GM21717 (cell line): ENCODE measurements at regions not wholly inside any gene's neighbourhood (a gene's known extent, or its start where the extent isn't known, plus 50 kb on each side); places are given as distances from the start of the nearest gene placed in this dataset.

Experiments used
- ATAC-seq: cut with Tn5 transposase; IDR thresholded peaks from one replicate; pipeline ENCODE4 v1.9.1; 2021; ENCODE audit warnings: mild to moderate bottlenecking, moderate library complexity; ENCODE audit not compliant: unreplicated experiment

DNA sequence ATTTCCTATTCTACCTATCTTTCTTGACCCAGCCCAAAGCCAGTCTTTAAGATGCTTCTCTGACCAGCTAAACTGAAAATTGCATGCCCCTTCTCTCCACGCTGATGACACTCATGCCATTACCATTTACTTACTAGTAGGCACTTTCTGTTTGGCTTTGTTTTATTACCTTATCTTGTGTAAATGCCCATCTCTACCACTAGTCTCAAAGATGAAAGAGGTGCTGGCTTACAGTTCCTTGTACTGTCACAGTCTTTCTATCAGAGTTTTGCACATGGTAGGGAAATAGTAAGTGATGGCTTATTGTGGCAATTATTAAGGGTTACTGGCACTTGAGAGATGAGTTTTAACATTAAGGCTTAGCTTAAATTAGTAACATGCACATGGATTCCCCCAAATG, 352.1 kb downstream of the RBM43 start:
- ATAC-seq = no peak

DNA sequence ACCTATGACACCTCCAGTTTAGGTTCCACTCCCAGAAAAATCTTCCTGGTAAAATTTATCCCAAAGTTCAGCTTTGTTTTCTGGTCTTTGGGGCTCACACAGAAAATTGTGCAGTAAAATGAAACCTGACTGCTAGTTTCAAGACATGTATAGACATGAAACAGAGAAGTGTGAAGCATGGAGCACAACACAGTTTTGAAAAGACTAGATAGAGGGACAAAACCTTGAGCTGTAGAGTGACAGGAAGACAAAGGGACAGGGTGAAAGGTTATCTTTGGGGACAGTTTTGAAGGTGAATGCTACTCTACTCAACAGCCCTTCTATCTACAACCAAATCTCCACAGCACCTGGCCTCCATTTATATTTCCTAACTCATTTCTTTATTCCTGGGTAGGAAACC, 352.6 kb downstream of the RBM43 start:
- ATAC-seq = no peak

DNA sequence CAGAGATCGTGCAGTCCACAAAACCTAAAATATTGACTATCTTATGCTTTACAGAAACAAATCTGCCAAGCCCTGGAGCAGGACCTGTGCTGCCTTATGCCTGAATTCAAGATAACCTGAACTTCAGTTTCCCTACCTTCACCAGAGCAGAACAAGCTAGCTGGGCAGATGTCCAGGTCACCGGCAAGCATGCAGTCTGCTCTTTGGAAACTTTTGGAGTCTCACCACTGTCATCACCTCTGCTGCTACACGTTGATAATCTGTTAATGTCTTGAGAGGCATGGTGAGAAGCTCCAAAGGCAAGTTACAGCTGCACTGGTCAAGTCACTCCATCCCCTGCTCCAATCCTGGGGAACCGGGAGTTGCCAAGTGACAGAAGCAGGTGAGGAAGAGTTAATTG, 354.2 kb downstream of the RBM43 start:
- ATAC-seq = no peak

DNA sequence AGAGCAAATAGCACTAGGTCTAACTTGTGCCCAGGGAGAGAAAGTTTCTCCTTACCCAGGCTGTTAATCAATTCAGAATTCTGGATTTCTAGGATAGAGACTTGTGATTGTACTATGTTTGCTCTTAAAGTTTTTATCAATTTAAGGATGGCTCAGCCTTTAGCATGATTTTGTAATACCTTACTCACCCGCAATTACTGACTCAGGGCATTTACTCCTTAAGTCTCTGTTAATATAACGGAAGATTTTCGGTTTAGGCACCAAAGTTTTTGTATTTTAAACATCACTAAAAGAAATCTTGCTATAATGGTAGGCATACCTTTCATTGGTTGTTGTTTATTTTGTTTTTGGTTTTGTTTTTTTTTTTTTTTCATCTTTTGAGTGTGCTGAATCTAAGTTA, 358.2 kb downstream of the RBM43 start:
- ATAC-seq = no peak

DNA sequence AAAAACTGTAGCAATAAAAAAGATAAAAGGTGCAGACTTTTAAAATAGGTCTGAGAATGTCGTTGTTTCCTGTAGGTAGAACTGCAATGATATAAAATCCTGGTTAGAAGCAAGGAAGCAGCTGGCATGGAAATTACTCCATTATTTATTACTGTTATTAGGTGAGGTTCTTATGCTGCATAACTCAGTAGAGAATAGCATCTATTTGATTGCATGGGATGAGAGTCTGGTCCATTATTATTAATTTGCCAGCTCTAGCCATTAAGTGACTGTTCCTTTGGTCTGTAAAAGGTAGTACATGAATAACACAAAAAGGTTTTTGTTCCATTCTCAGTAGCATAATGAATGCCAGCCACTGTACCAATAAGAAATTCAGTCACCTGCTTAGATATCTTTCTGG, 358.6 kb downstream of the RBM43 start:
- ATAC-seq = no peak

DNA sequence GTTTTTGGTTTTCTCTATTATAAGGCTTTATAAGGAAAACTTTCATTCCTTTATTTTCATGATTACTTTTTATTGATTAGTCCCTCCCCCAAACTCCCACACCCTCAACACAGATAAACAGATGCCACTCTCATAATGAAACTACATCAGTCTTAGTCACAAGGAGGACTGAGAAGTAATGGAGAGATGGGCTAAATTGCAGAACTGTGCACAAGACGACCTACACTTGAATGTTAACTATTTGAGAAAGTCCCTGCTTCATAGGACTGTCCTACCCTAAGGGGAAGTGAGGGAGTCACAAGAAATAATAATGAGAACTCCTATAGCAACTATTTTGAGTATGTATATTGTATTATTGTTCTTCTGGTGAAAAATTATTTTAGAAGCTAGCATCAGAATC, 360.8 kb downstream of the RBM43 start:
- ATAC-seq = no peak

DNA sequence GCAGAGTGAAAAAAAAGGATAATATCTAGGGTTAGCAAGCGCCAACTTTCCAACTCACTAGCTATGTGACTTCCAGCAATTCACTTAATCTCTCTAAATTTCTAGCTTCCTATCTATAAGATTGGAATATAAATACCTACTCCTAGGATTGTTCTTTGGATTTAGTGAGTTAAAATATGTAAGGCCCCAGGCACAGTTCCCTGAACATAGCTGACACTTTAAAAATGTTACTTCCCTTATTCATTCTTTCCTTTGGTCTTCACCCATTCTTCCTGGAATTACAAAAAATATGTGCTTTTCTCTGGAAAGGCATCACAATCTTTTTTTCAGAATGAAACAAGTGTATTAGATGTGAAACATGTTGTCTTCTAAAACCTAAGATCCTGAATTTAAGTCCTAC, 365.7 kb downstream of the RBM43 start:
- ATAC-seq = no peak

DNA sequence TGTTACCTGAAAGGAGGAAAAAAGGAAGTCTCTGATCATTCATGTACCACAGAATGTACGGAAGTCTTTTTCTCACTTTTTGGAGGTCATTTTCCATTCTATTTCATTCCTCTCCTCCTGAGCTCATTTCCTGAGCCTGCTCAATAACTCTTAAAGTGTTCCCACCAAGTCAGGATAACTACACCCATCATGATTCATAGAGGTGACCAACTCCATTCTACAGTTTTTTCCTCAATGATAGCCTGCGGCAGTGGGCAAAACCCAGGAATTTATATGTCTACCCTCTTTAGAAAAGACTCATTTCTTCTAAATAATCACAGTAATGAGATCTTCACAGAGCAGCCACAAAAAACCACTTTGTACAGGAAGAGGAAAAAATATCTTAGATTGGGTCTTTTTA, 372.5 kb downstream of the RBM43 start:
- no peak for ATAC-seq

DNA sequence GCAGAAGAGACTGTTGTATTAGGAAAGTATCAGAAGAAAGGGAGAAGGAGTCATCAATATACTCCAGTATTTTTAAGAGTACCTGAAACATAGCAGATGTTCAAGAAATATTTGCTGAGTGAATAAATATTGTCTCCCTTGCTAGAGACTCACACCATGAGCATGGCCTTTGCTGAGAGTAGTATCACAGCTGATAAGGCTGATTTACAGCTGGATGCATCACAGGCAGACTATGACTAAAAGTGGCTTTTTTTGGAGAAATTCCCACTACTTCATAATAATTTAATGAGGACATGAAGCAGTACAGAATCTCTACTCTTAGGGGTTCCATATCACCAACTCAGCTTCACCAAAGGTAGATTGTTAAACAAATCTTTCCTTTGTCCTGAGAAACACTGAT, 373.3 kb downstream of the RBM43 start:
- no peak for ATAC-seq

DNA sequence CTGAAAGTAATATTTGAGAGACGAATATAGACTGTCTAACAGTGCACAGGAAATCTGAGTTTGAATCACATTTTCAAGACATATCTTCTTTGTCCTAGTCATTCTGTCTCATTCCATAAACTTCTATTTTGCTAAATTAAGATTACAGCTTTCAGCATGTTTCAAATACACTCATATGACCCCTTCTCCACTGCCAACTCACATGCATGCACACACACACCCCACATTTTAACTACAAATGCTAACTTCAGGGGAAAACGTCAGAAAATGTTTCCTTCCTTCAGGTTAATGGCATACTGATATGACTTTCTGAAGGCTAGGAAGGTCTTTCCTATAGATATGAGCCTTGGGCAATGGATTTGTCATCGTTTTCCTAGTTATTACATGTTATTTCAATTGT, 373.7 kb downstream of the RBM43 start:
- no peak for ATAC-seq

DNA sequence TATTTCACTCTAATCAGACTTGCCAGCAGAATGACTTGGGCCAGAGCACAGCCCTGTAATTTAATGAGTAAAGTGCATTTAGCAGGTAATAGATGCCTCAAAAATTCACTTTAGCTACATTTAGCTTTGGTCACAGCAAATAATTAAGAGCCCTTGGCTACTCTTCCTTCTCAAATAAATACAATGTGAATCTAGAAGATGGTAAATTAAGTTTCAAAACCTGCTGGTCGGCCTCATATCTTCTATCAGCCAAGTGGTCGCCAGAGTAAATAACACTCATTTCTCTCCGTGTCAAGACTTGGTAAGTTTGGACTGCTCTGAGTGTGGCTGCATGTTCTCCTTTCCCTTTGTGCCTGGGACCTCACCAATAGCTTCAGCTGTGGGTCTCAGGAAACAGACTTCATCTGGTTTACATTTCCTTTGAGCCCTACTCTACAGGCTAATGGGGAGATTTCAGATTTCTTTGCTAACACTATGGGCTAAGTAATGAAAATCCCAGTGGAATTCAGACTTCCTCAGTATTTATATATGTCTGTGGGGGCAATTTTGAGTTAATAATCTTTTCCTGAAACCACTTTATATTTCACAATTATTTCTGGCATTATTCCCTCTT, 375.8 kb downstream of the RBM43 start:
- no peak for ATAC-seq

DNA sequence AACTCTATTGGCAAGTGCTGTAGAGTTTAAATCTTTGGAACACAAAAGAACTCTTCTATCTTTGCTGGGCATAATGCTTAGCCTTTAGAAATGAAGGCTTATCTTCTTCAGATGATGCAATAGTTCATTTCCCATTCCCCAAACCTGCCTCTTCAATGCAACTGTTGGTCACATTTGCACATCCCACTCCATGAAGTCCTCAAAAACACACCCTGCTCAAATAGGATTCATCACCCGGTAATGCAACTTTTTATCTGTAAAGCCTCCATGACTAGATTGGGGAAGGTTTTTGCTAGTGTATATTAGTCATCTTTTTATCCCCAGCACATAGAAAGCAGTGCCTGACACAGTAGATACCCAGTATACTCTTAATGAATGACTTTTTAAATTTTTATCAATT, 376.4 kb downstream of the RBM43 start:
- no peak for ATAC-seq

DNA sequence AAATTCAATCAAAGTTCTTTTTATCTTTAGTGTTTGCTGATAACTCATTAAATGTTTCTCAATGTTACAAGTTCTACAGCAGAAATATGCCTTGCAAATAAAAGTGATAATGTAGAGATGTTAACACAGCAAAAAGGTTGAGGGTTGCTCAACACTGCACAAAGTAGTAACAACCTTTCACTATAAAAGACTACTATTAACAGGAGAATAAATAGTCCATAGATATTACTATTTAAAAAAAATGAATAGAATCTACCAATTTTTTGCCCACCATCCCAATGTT, 378.1 kb downstream of the RBM43 start:
- ATAC-seq = no peak

DNA sequence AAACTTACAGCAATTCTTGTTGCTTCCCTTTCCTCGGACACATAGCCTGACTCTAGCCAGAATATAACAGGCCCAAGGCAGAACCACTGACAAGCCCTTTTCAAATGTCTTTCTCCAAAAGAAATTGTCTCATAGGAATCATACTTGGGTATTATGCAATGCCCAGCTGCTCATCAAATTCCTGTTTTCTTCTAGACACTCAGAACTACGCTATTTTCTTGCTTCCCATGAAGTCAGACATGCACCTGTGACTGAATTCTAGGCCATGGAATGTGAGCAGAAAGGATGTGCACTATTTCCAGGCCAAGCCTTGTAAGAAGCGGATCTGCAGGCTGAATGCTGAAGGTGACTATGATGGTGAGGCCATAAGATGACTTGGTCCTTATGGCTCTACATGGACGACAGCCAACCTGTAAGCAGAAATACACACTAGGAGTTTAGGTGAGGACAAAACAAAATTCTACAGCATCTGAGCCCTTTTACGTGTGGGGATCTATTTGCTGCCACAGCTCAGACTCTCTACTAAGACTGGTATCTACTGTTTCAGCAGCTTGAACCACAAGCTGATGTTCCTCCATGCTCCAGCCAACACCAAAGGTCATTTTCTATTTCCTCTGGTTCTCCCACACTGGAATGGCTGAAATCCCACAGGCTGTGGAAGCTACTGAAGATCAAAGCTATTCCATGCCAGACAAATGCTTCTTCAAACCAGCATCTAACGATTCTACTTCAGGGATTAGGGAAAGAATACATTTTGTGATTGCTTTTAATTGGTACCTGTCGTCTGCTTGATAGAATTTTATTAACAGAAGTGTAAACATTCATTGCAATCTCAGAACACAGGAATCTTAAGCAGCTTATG, 378.7 kb downstream of the RBM43 start:
- ATAC-seq = no peak

DNA sequence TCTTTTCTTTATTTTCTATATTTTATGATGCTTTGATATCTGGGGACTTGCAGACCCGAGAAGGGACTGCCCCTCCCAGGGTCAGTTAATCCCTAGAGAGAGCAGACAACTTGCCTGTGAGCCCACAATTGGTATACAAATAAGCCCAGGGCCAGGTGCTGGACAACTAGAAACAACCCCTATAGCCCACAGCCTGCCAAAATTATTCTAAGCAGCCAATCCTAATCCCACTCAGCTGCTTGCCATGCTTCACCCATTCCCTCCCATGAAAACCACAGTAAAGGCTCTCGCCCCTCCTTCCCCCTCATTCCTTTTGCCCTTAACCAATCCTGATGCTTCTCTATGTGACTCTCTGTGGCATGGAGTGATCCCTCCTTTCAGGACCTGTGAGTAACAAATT, 380.7 kb downstream of the RBM43 start:
- ATAC-seq = no peak

DNA sequence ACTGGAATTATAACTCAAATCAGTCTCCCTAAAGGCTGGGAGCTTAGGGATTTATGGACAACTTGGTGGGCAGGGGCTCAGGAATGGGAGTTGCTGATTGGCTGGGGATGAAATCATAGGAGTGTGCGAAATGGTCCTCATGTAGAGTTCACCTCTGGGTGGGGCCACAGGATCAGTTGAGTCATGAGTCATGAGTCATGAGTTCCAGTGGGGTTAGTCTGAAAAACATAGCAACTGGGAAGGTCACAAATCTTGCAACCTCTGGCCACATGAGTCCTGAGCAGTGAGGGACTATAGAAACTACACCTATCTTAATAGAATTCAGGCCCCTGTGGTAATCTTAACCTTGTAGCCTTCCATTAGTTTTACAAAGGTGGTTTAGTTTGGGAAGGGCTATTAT, 383.3 kb downstream of the RBM43 start:
- ATAC-seq = no peak

DNA sequence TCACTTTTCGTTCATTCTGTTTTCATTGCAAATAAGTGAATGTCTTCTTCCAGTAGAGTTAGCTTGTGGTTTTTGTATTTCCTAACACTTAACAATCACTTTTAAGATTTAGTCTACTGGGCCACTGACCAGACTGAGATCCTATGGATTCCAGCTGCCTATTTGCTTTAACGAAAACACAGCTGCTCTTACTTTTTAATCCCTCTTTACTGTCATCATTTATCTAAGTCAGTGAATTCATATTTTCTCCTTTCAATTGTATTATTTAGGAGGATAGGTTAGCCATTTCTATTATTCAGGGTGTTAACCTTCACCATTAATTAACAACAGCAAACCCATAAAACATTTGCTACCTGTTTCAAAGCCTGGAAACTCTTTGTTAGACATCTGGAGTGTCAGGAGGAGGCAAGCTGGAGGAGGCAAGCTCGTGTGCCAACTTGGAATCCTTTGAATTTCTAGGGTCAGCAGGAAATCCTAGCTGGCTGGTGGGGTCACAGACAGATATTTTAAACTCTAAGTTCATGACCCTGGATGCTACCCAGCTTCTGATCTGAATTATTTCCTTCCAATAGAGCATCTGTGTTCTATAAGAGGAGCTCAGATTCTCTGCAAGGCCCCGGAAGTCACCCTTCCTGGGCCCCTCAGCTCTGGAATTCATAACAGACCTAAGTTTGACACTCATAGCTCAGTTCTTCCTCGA, 385.3 kb downstream of the RBM43 start:
- ATAC-seq = no peak

DNA sequence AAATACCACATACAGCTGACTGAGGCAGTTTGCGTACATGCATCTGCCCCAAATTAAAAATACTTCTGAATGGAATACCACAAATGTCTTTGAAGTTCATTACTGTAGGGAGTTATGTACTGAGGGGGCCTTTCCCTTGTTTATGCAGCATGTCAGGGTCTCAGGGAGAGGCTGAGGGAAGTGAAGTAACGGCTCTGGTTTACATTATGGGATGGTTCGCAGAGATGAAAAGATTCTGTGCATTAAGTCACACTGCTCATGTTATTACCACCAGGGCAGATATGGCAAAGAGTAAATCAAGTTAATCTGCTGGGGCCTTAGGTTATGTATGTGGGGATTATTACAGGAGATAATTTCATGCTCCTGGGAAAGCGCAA, 385.9 kb upstream of the RND3 start:
- ATAC-seq = no peak

DNA sequence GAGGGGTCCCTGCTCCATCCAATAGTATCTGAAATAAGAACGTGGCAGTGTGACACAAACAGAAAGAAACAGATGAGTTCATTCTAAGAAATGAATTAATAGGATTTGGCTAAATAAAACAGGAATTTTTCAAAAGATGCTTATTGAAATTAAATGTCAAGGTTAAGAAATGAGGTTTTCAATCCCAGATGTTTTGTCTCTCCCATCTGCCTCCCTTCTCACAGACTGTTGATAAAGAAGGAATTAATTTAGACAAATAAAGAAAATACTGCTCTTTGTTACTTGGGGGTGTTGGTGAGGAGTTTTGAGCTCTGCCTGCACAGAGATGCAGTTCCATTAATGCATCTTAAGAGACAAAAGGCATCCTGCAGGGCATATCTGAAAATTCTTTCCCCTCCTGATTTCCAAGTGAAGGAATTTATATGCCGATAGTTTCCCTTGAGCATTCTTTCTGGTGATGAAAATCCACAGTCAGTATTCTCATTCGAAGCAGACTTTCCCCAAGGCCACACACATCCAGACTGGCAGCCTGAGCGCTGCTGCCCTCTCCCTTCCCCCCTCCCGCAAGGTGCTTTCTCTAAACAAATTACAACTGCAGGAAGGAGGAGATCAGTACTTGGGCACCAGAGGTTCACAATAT, 385.4 kb upstream of the RND3 start:
- ATAC-seq = no peak

DNA sequence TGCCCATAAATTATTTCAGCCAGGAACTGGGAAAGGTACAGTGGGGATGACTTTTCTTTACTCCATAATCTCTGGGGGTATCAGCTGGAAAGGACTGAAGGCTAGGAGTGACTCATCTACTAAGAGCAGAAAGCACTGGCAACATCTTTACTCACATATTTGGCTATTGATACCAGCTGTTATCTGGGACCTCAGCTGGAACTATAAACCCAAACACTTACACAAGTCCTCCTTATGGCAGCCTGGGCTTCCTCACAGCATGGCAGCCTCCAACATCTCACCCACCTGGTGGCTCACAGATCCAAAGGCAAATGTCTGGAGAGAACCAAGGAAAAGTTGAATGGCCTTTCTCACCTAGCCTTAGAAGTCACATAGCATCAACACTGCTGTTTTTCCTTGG, 379.0 kb upstream of the RND3 start:
- no peak for ATAC-seq

DNA sequence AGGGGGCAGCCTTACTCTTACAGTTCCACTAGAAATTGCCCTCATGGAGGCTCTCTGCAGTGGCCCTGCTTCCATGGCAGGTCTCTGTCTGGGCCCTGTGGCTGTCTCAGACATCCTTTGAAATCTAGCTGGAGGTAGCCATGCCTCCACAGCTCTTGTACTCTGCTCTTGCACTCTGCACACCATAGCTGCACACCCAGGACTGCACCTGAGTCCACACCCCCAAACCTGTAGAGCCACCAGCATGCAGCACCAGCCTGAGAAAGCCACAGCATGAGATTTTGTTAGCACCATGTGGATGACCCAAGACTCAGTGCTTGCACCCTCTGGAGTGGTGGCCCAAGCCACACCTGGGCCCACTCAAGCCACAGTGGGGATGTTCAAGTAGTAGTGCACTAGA, 376.2 kb upstream of the RND3 start:
- ATAC-seq = no peak

DNA sequence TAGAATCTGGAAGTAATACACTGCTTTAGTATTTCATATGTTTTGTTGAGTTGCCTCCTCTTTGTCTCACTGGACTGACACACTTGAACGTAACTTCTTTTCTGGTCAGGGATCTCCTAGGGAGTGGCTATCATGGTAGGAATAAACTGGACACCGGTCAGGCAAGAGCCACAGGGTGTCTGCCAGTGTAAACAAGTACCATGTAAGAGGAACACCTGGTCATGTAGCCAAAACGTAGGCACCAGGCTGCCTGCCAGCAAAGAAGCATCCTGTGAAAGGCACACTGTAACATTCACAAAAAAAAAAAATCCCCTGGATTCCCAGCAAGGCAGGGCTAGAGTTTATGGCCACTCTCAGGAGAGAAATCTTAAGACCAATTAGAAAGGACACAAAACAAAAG, 372.8 kb upstream of the RND3 start:
- no peak for ATAC-seq
